ENCODE measurements at regions not wholly inside any gene's neighbourhood (a gene's known extent, or its start where the extent isn't known, plus 50 kb on each side); places are given as distances from the start of the nearest gene placed in this dataset.
A peak's percentile ranks its signal among the peaks of the same experiment; 100 is the strongest.

GRCh38 chr17:77476931-77477805, 336.4 kb downstream of the SEC14L1 start:
- no peak overlapping the region for H2BK120ac ChIP-seq (ENCODE audit: low read depth, low read length)
- peak overlapping the region; percentile 27 for H3K27ac ChIP-seq (replicated peaks; ENCODE audit: low read length)
- no peak overlapping the region for H2AK5ac ChIP-seq (ENCODE audit: low read depth, low read length)
- no peak overlapping the region for H3K9ac ChIP-seq (ENCODE audit: low read depth, low read length, poor library complexity)
- no peak overlapping the region for H3K14ac ChIP-seq (ENCODE audit: low read length)
- H3K27me3 ChIP-seq (ENCODE audit: control insufficient read depth in 3 of 3, insufficient read depth in 3 of 3, low read depth in 1 of 3, low read length in 3 of 3): no peaks in the 10 kb centered on the region
- no peaks in the 10 kb centered on the region for H3K9me3 ChIP-seq (replicated peaks in 1 of 2; ENCODE audit: control insufficient read depth in 2 of 2, insufficient read depth in 1 of 2, low read depth in 1 of 2, low read length in 2 of 2)
- H2BK12ac ChIP-seq (ENCODE audit: low read length): no peak overlapping the region
- no CpG with 5 or more reads among the region's 22 CpGs for WGBS, 2 donors (ENCODE audit: extremely low coverage in 2 of 2, insufficient read length in 2 of 2, insufficient replicate concordance in 1 of 2)
- H3K79me1 ChIP-seq (ENCODE audit: low read depth, low read length): peaks cover 38% of the 10 kb centered on the region
- H3K23ac ChIP-seq (ENCODE audit: low read depth, low read length, poor library complexity): peak overlapping the region; percentile 3
- no peak overlapping the region for H2BK5ac ChIP-seq (ENCODE audit: low read length)
- H3K4me3 ChIP-seq (ENCODE audit: low read length in 2 of 2): no peak overlapping the region
- H4K8ac ChIP-seq (ENCODE audit: low read depth, low read length): no peak overlapping the region
- H3K36me3 ChIP-seq (replicated peaks in 1 of 2; ENCODE audit: control insufficient read depth in 2 of 2, insufficient read depth in 2 of 2, low read length in 2 of 2): peaks cover 8 to 56% of the 10 kb centered on the region in 2 donors
- no peak for DNase-seq (ENCODE audit: low spot score)
- no peak overlapping the region for H3K4ac ChIP-seq (ENCODE audit: low read length)
- H4K91ac ChIP-seq (ENCODE audit: low read depth, low read length, poor library complexity): no peak overlapping the region
- H3K4me2 ChIP-seq (ENCODE audit: insufficient read depth, low read length, poor library complexity, severe bottlenecking): no peak overlapping the region
- no peak overlapping the region for H2BK15ac ChIP-seq (ENCODE audit: low read length)
- peak overlapping the region; percentile 17 for H3K18ac ChIP-seq (ENCODE audit: low read length)
- H3K4me1 ChIP-seq (ENCODE audit: control insufficient read depth in 2 of 2, insufficient read depth in 1 of 2, low read depth in 1 of 2, low read length in 2 of 2): peaks cover 40 to 53% of the 10 kb centered on the region in 2 donors
- H2AFZ ChIP-seq (ENCODE audit: low read length): no peak overlapping the region

DNA sequence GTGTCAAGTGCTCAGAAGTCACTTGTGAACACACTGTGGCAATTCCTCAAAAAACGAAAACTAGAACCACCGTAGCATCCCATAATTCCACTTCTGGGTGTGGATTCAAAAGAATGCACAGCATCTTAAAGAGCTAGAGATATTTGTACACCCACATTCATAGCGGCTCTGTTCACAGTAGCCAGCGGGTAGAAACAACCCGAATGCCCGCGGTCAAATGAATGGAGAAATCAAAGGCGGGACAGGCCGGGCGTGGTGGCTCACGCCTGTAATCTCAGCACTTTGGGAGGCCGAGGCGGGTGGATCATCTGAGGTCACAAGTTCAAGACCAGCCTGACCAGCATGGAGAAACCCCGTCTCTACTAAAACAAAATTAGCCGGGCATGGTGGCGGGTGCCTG, 337.5 kb downstream of the SEC14L1 start:
- Histone ChIP-seq H3K4me3 (ENCODE audit: low read length in 2 of 2) (no peak overlapping the region), H3K36me3 (replicated peaks in 1 of 2; ENCODE audit: control insufficient read depth in 2 of 2, insufficient read depth in 2 of 2, low read length in 2 of 2) (peaks cover 18 to 67% of the 10 kb centered on the region in 2 donors), H3K9ac (ENCODE audit: low read depth, low read length, poor library complexity) (no peak overlapping the region), H2BK15ac (ENCODE audit: low read length) (no peak overlapping the region), H4K8ac (ENCODE audit: low read depth, low read length) (no peak overlapping the region), H2BK12ac (ENCODE audit: low read length) (no peak overlapping the region), H3K23ac (ENCODE audit: low read depth, low read length, poor library complexity) (no peak overlapping the region), H3K79me1 (ENCODE audit: low read depth, low read length) (peaks cover 45% of the 10 kb centered on the region), H4K91ac (ENCODE audit: low read depth, low read length, poor library complexity) (no peak overlapping the region), H3K4me1 (ENCODE audit: control insufficient read depth in 2 of 2, insufficient read depth in 1 of 2, low read depth in 1 of 2, low read length in 2 of 2) (peaks cover 31 to 46% of the 10 kb centered on the region in 2 donors), H3K9me3 (replicated peaks in 1 of 2; ENCODE audit: control insufficient read depth in 2 of 2, insufficient read depth in 1 of 2, low read depth in 1 of 2, low read length in 2 of 2) (no peaks in the 10 kb centered on the region), H2BK120ac (ENCODE audit: low read depth, low read length) (no peak overlapping the region), H2AK5ac (ENCODE audit: low read depth, low read length) (no peak overlapping the region), H3K4ac (ENCODE audit: low read length) (no peak overlapping the region), H2BK5ac (ENCODE audit: low read length) (no peak overlapping the region), H3K27me3 (ENCODE audit: control insufficient read depth in 3 of 3, insufficient read depth in 3 of 3, low read depth in 1 of 3, low read length in 3 of 3) (no peaks in the 10 kb centered on the region), H3K4me2 (ENCODE audit: insufficient read depth, low read length, poor library complexity, severe bottlenecking) (no peak overlapping the region), H3K14ac (ENCODE audit: low read length) (no peak overlapping the region), H3K27ac (replicated peaks; ENCODE audit: low read length) (no peak overlapping the region), H2AFZ (ENCODE audit: low read length) (no peak overlapping the region), H3K18ac (ENCODE audit: low read length) (no peak overlapping the region)
- no peak for DNase-seq (ENCODE audit: low spot score)
- no CpG with 5 or more reads among the region's 16 CpGs for WGBS, 2 donors (ENCODE audit: extremely low coverage in 2 of 2, insufficient read length in 2 of 2, insufficient replicate concordance in 1 of 2)

DNA sequence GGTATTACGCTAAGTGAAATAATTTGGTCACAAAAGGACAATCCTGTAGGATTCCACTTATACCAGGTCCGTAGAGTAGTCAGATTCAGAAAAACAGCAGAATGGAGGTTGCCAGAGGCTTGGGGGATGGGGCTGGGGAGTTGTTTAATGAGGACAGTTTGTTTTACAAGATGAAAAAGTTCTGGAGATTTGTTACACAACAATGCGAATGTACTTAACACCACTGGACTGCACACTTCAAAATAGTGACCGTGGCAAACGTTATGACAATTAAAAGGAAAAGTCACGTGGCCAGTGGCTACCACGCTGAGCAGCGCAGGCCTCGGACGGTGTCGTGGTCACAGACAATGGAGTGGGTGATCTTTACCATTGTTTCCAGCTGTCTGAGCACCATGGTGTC, 338.1 kb downstream of the SEC14L1 start:
- H3K23ac ChIP-seq (ENCODE audit: low read depth, low read length, poor library complexity): peak overlapping the region; percentile 30
- H3K27ac ChIP-seq (replicated peaks; ENCODE audit: low read length): peak overlapping the region; percentile 19
- H3K79me1 ChIP-seq (ENCODE audit: low read depth, low read length): peaks cover 46% of the 10 kb centered on the region
- no peak overlapping the region for H4K8ac ChIP-seq (ENCODE audit: low read depth, low read length)
- no peak overlapping the region for H2BK120ac ChIP-seq (ENCODE audit: low read depth, low read length)
- no CpG with 5 or more reads among the region's 11 CpGs for WGBS, 2 donors (ENCODE audit: extremely low coverage in 2 of 2, insufficient read length in 2 of 2, insufficient replicate concordance in 1 of 2)
- H2AFZ ChIP-seq (ENCODE audit: low read length): no peak overlapping the region
- H3K4me2 ChIP-seq (ENCODE audit: insufficient read depth, low read length, poor library complexity, severe bottlenecking): no peak overlapping the region
- H4K91ac ChIP-seq (ENCODE audit: low read depth, low read length, poor library complexity): no peak overlapping the region
- H3K4me3 ChIP-seq (ENCODE audit: low read length in 2 of 2): no peak overlapping the region
- no peaks in the 10 kb centered on the region for H3K9me3 ChIP-seq (replicated peaks in 1 of 2; ENCODE audit: control insufficient read depth in 2 of 2, insufficient read depth in 1 of 2, low read depth in 1 of 2, low read length in 2 of 2)
- peak overlapping the region; percentile 91 for H2AK5ac ChIP-seq (ENCODE audit: low read depth, low read length)
- H3K36me3 ChIP-seq (replicated peaks in 1 of 2; ENCODE audit: control insufficient read depth in 2 of 2, insufficient read depth in 2 of 2, low read length in 2 of 2): peaks cover 24 to 72% of the 10 kb centered on the region in 2 donors
- H2BK5ac ChIP-seq (ENCODE audit: low read length): peak overlapping the region; percentile 54
- no peak overlapping the region for H3K9ac ChIP-seq (ENCODE audit: low read depth, low read length, poor library complexity)
- no peak overlapping the region for H2BK12ac ChIP-seq (ENCODE audit: low read length)
- peaks cover 29 to 45% of the 10 kb centered on the region in 2 donors for H3K4me1 ChIP-seq (ENCODE audit: control insufficient read depth in 2 of 2, insufficient read depth in 1 of 2, low read depth in 1 of 2, low read length in 2 of 2)
- no peaks in the 10 kb centered on the region for H3K27me3 ChIP-seq (ENCODE audit: control insufficient read depth in 3 of 3, insufficient read depth in 3 of 3, low read depth in 1 of 3, low read length in 3 of 3)
- H3K4ac ChIP-seq (ENCODE audit: low read length): no peak overlapping the region
- H3K14ac ChIP-seq (ENCODE audit: low read length): no peak overlapping the region
- no peak for DNase-seq (ENCODE audit: low spot score)
- peak overlapping the region; percentile 82 for H3K18ac ChIP-seq (ENCODE audit: low read length)
- no peak overlapping the region for H2BK15ac ChIP-seq (ENCODE audit: low read length)

DNA sequence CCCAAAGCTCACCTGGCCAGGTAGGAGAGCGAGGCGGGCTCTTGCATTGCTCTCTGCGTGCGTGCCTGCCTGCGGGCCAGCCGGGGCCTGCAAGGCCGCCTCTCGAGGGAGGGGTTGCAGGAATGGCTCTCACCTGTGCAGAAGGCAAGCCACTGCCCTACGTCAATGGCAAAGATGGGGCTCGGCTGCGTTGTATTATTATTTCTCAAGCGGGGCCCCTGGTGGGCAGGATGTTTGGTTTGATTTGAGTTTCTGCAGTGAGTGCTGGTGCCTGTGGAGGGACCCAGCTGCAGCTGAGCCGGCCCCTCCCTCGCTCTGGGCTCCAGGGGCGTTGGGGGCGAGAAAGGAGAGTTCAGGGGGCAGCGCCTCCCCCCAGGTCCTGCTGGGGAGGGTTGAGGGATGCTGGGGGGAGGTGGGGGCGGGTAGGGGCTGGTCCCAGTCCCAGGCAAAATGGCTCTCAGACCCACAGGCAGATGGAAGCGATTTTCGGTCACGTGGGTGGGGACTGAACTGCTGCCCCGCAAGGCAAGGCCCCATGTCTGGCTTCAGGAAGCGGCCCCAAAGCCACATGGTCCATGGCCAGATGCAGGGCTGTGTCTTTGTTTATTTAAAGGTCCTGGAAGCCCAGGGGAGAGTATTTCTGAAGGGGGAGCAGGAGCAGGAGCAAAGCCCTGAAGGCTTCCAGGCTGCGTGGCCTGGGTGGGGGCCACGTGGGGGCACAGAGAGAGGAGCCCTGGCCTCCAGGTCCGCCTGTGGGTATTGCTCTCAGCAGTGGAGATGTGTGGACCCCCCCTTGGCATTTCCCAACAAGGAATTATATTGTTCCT, 338.8 kb downstream of the SEC14L1 start:
- no peak overlapping the region for H3K4me2 ChIP-seq (ENCODE audit: insufficient read depth, low read length, poor library complexity, severe bottlenecking)

More for the DNA sequence above, 338.8 kb downstream of the SEC14L1 start:
- Histone ChIP-seq H3K14ac (ENCODE audit: low read length) (no peak overlapping the region), H3K36me3 (replicated peaks in 1 of 2; ENCODE audit: control insufficient read depth in 2 of 2, insufficient read depth in 2 of 2, low read length in 2 of 2) (peaks cover 24 to 75% of the 10 kb centered on the region in 2 donors), H3K23ac (ENCODE audit: low read depth, low read length, poor library complexity) (peak overlapping the region; percentile 30), H4K8ac (ENCODE audit: low read depth, low read length) (no peak overlapping the region), H2BK12ac (ENCODE audit: low read length) (no peak overlapping the region), H4K91ac (ENCODE audit: low read depth, low read length, poor library complexity) (no peak overlapping the region), H3K9me3 (replicated peaks in 1 of 2; ENCODE audit: control insufficient read depth in 2 of 2, insufficient read depth in 1 of 2, low read depth in 1 of 2, low read length in 2 of 2) (peaks cover 0 to 3% of the 10 kb centered on the region in 2 donors), H2AK5ac (ENCODE audit: low read depth, low read length) (peak overlapping the region; percentile 91), H2BK15ac (ENCODE audit: low read length) (peak overlapping the region; percentile 62), H3K9ac (ENCODE audit: low read depth, low read length, poor library complexity) (no peak overlapping the region), H3K4me1 (ENCODE audit: control insufficient read depth in 2 of 2, insufficient read depth in 1 of 2, low read depth in 1 of 2, low read length in 2 of 2) (peaks cover 29 to 44% of the 10 kb centered on the region in 2 donors), H3K4me3 (ENCODE audit: low read length in 2 of 2) (no peak overlapping the region), H3K27ac (replicated peaks; ENCODE audit: low read length) (peak overlapping the region; percentile 51), H2BK120ac (ENCODE audit: low read depth, low read length) (no peak overlapping the region), H2AFZ (ENCODE audit: low read length) (no peak overlapping the region), H3K4ac (ENCODE audit: low read length) (peak overlapping the region; percentile 6), H3K79me1 (ENCODE audit: low read depth, low read length) (peaks cover 44% of the 10 kb centered on the region), H2BK5ac (ENCODE audit: low read length) (peak overlapping the region; percentile 54), H3K27me3 (ENCODE audit: control insufficient read depth in 3 of 3, insufficient read depth in 3 of 3, low read depth in 1 of 3, low read length in 3 of 3) (no peaks in the 10 kb centered on the region), H3K18ac (ENCODE audit: low read length) (peak overlapping the region; percentile 82)
- WGBS, 2 donors (ENCODE audit: extremely low coverage in 2 of 2, insufficient read length in 2 of 2, insufficient replicate concordance in 1 of 2): no CpG with 5 or more reads among the region's 26 CpGs
- no peak for DNase-seq (ENCODE audit: low spot score)
